ENCODE measurements at regions not wholly inside any gene's neighbourhood (a gene's known extent, or its start where the extent isn't known, plus 50 kb on each side); places are given as distances from the start of the nearest gene placed in this dataset.

DNA sequence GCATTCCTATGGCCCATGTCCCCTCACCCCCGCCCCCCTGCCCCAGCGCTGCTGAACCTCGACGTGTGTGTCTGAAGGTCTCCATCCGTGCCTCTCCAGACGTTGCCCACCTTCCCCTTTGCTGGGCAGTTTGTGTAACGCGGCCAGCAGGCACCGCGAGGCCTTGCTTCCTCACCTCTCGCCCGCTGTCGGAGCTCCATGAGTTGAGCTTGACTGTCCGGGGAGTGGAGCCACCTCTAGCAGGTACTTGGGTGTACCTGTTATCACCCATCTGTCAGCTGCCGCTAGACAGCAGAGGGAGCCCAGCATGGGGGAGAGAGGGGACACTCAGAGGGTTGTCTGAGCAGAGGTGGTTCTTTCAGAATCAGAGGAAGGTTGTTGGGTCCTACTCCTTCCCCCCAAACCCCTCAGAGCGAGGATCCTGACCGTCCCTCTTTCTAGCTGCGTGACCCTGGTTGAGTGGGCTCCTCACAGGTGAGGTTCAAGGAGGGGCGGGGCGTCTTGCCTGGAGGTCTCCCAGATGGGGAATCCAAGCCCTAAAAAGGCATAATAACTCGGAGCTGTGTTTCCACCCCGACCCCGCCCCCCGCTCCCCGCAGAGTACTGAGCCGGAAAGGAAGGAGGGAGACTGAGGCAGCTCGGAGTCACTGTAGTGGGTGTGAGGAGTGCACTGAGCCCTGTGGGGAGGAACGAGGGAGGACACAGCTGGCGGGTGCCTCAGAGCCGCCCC lies 184.7 kb downstream of the C9orf50 start:
- DNase-seq: no peak
- no peaks in the 10 kb centered on the region for H3K36me3 ChIP-seq (replicated peaks; ENCODE audit: insufficient read depth, low read length)
- TF ChIP-seq EZH2phosphoT487 (IDR thresholded peaks at IDR 0.05; ENCODE audit: low read length) (no peak), EZH2 (optimal IDR thresholded peaks at IDR 0.05; ENCODE audit: low read depth, low read length) (no peak)
- TF ChIP-seq, protein P1, sequence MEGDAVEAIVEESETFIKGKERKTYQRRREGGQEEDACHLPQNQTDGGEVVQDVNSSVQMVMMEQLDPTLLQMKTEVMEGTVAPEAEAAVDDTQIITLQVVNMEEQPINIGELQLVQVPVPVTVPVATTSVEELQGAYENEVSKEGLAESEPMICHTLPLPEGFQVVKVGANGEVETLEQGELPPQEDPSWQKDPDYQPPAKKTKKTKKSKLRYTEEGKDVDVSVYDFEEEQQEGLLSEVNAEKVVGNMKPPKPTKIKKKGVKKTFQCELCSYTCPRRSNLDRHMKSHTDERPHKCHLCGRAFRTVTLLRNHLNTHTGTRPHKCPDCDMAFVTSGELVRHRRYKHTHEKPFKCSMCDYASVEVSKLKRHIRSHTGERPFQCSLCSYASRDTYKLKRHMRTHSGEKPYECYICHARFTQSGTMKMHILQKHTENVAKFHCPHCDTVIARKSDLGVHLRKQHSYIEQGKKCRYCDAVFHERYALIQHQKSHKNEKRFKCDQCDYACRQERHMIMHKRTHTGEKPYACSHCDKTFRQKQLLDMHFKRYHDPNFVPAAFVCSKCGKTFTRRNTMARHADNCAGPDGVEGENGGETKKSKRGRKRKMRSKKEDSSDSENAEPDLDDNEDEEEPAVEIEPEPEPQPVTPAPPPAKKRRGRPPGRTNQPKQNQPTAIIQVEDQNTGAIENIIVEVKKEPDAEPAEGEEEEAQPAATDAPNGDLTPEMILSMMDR (IDR thresholded peaks at IDR 0.05; ENCODE audit: low read length): no peak
- peak overlapping the region; percentile 61 for H3K4me2 ChIP-seq (ENCODE audit: low read depth, low read length)
- H3K4me3 ChIP-seq (ENCODE audit: low read length): no peak overlapping the region
- peaks cover 52% of the 10 kb centered on the region for H3K27me3 ChIP-seq (replicated peaks; ENCODE audit: insufficient read depth, low read length)
- H3K27ac ChIP-seq (ENCODE audit: low read length): no peak overlapping the region
- peaks cover 28% of the 10 kb centered on the region for H3K4me1 ChIP-seq (ENCODE audit: low read length)
- no peaks in the 10 kb centered on the region for H3K9me3 ChIP-seq (replicated peaks; ENCODE audit: insufficient read depth, low read length)
- H3F3A ChIP-seq (ENCODE audit: insufficient read depth, low read length): peaks cover 10% of the 10 kb centered on the region
- no peaks in the 10 kb centered on the region for H4K20me1 ChIP-seq (ENCODE audit: insufficient read depth, low read length)
- no peaks in the 10 kb centered on the region for H3K79me2 ChIP-seq (ENCODE audit: low read length)
- no peaks in the 10 kb centered on the region for H3K9me2 ChIP-seq (replicated peaks; ENCODE audit: insufficient read depth, low read length)
- no peak overlapping the region for H3K9ac ChIP-seq (ENCODE audit: low read length)
- H2AFZ ChIP-seq (ENCODE audit: low read length): no peak overlapping the region

DNA sequence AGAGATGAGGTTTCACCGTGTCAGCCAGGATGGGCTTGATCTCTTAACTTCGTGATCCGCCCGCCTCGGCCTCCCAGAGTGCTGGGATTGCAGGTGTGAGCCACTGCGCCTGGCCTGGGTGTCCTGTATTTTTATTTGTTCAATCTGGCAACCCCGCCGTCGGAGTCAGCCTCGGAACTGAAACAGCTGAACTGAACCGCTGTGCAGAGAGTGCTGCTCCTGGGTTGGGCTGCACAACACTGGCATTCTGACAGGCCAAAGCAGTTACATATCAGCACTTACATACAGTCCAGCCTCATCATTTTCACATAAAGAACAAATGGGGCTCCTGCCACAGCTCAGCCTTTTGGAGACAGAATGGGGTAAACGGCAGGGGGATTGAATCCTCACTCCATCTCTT lies 185.6 kb downstream of the C9orf50 start:
- H3F3A ChIP-seq (ENCODE audit: insufficient read depth, low read length): peaks cover 10% of the 10 kb centered on the region
- no peak overlapping the region for H2AFZ ChIP-seq (ENCODE audit: low read length)

DNA sequence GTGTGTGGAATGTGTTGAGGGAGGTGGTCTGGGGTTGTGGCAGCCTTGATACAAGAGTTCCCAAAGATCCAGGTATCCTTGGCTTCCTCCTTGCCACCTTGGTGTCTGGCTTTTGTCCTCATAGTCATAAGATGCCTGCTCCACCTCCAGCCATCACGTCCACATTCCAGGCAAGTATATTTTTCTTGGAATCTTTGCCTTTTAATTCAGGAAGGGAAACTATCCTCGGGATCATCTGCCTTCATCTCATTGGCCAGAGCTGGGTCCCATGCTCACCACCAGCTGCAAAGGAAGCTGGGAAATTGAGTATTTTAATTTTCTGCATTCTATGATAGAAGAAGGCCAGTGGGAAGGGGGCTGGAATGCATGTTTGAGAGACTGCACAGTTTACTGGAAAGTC lies 186.7 kb downstream of the C9orf50 start:
- Histone ChIP-seq H3K9ac (ENCODE audit: low read length) (no peak overlapping the region), H3K4me3 (ENCODE audit: low read length) (no peak overlapping the region), H3F3A (ENCODE audit: insufficient read depth, low read length) (peaks cover 10% of the 10 kb centered on the region), H3K9me2 (replicated peaks; ENCODE audit: insufficient read depth, low read length) (no peaks in the 10 kb centered on the region), H2AFZ (ENCODE audit: low read length) (no peak overlapping the region), H3K79me2 (ENCODE audit: low read length) (no peaks in the 10 kb centered on the region), H3K9me3 (replicated peaks; ENCODE audit: insufficient read depth, low read length) (no peaks in the 10 kb centered on the region), H3K27me3 (replicated peaks; ENCODE audit: insufficient read depth, low read length) (peaks cover 38% of the 10 kb centered on the region), H3K27ac (ENCODE audit: low read length) (no peak overlapping the region), H3K4me2 (ENCODE audit: low read depth, low read length) (no peak overlapping the region), H3K36me3 (replicated peaks; ENCODE audit: insufficient read depth, low read length) (no peaks in the 10 kb centered on the region), H4K20me1 (ENCODE audit: insufficient read depth, low read length) (no peaks in the 10 kb centered on the region), H3K4me1 (ENCODE audit: low read length) (peaks cover 28% of the 10 kb centered on the region)
- no peak for TF ChIP-seq EZH2 (optimal IDR thresholded peaks at IDR 0.05; ENCODE audit: low read depth, low read length)
- TF ChIP-seq, protein P1 (IDR thresholded peaks at IDR 0.05; ENCODE audit: low read length): no peak
- TF ChIP-seq EZH2phosphoT487 (IDR thresholded peaks at IDR 0.05; ENCODE audit: low read length): no peak
- no peak for DNase-seq

More for the DNA sequence above, 185.6 kb downstream of the C9orf50 start:
- peak overlapping the region; percentile 33; the same call in 1 of the 2 replicates for H3K27ac ChIP-seq (ENCODE audit: low read length)
- H3K4me1 ChIP-seq (ENCODE audit: low read length): peaks cover 28% of the 10 kb centered on the region
- no peak overlapping the region for H3K9ac ChIP-seq (ENCODE audit: low read length)
- H3K27me3 ChIP-seq (replicated peaks; ENCODE audit: insufficient read depth, low read length): peaks cover 43% of the 10 kb centered on the region
- no peak overlapping the region for H3K4me3 ChIP-seq (ENCODE audit: low read length)
- no peaks in the 10 kb centered on the region for H3K36me3 ChIP-seq (replicated peaks; ENCODE audit: insufficient read depth, low read length)
- peak overlapping the region; percentile 74; the same call in 1 of the 2 replicates for H3K4me2 ChIP-seq (ENCODE audit: low read depth, low read length)
- H3K9me3 ChIP-seq (replicated peaks; ENCODE audit: insufficient read depth, low read length): no peaks in the 10 kb centered on the region
- TF ChIP-seq EZH2phosphoT487 (IDR thresholded peaks at IDR 0.05; ENCODE audit: low read length) (no peak), EZH2 (optimal IDR thresholded peaks at IDR 0.05; ENCODE audit: low read depth, low read length) (no peak)
- TF ChIP-seq, protein P1 (IDR thresholded peaks at IDR 0.05; ENCODE audit: low read length): no peak
- no peaks in the 10 kb centered on the region for H4K20me1 ChIP-seq (ENCODE audit: insufficient read depth, low read length)
- peak; percentile 68 for DNase-seq
- H3K79me2 ChIP-seq (ENCODE audit: low read length): no peaks in the 10 kb centered on the region
- no peaks in the 10 kb centered on the region for H3K9me2 ChIP-seq (replicated peaks; ENCODE audit: insufficient read depth, low read length)

Data from MM.1S (cell line).